Fibroblast of upper back skin (primary cell): ENCODE measurements at regions not wholly inside any gene's neighbourhood (a gene's known extent, or its start where the extent isn't known, plus 50 kb on each side); places are given as distances from the start of the nearest gene placed in this dataset.
"Not testable (repeated sequence)": the region's sequence is repeated elsewhere in the genome, so short reads cannot be mapped to it uniquely, and the experiment has no call there.

Experiments used
- DNase-seq: peaks from one replicate; pipeline ENCODE4 v3.0.0-alpha.2; 2013

GRCh38 chr5:100364757-100365478 is 170.3 kb upstream of the FAM174A start:
- DNase-seq: peak; percentile 1

GRCh38 chr5:100364343-100364742 is 170.8 kb upstream of the FAM174A start:
- DNase-seq: peak; percentile 2

- not testable (repeated sequence) for DNase-seq
Observed at GRCh38 chr5:100359998-100360397, 175.2 kb upstream of the FAM174A start.

- not testable (repeated sequence) for DNase-seq
Observed at GRCh38 chr5:100346269-100346668, 188.9 kb upstream of the FAM174A start.

GRCh38 chr5:100341485-100341884 is 193.7 kb upstream of the FAM174A start:
- not testable (repeated sequence) for DNase-seq

- DNase-seq: no peak
Observed at GRCh38 chr5:100322483-100322882, 212.7 kb upstream of the FAM174A start.

- no peak for DNase-seq
Observed at GRCh38 chr5:100319885-100320284, 215.3 kb upstream of the FAM174A start.

GRCh38 chr5:100313657-100314056 is 221.5 kb upstream of the FAM174A start:
- no peak for DNase-seq

GRCh38 chr5:100311806-100312205 is 223.4 kb upstream of the FAM174A start:
- DNase-seq: no peak

- no peak for DNase-seq
Observed at GRCh38 chr5:100306000-100306399, 229.2 kb upstream of the FAM174A start.

GRCh38 chr5:100303216-100303615 is 232.0 kb upstream of the FAM174A start:
- DNase-seq: no peak

- no peak for DNase-seq
Observed at GRCh38 chr5:100299261-100299660, 235.9 kb upstream of the FAM174A start.

- no peak for DNase-seq
Observed at GRCh38 chr5:100276071-100276470, 259.1 kb upstream of the FAM174A start.

GRCh38 chr5:100275631-100276030 is 259.5 kb upstream of the FAM174A start:
- no peak for DNase-seq

- DNase-seq: no peak
Observed at GRCh38 chr5:100273846-100274580, 261.2 kb upstream of the FAM174A start.

GRCh38 chr5:100270023-100270771 is 265.0 kb upstream of the FAM174A start:
- peak; percentile 78 for DNase-seq

GRCh38 chr5:100260968-100261367 is 274.2 kb upstream of the FAM174A start:
- DNase-seq: no peak

- DNase-seq: no peak
Observed at GRCh38 chr5:100252944-100253343, 282.2 kb upstream of the FAM174A start.

GRCh38 chr5:100252037-100252436 is 283.1 kb upstream of the FAM174A start:
- DNase-seq: no peak

- no peak for DNase-seq
Observed at GRCh38 chr5:100249884-100250269, 285.3 kb upstream of the FAM174A start.

- no peak for DNase-seq
Observed at GRCh38 chr5:100249211-100249883, 285.8 kb upstream of the FAM174A start.

- no peak for DNase-seq
Observed at GRCh38 chr5:100232736-100233135, 302.4 kb upstream of the FAM174A start.

GRCh38 chr5:100188778-100189177 is 346.4 kb upstream of the FAM174A start:
- no peak for DNase-seq
